ENCODE measurements at regions not wholly inside any gene's neighbourhood (a gene's known extent, or its start where the extent isn't known, plus 50 kb on each side); places are given as distances from the start of the nearest gene placed in this dataset.

DNA sequence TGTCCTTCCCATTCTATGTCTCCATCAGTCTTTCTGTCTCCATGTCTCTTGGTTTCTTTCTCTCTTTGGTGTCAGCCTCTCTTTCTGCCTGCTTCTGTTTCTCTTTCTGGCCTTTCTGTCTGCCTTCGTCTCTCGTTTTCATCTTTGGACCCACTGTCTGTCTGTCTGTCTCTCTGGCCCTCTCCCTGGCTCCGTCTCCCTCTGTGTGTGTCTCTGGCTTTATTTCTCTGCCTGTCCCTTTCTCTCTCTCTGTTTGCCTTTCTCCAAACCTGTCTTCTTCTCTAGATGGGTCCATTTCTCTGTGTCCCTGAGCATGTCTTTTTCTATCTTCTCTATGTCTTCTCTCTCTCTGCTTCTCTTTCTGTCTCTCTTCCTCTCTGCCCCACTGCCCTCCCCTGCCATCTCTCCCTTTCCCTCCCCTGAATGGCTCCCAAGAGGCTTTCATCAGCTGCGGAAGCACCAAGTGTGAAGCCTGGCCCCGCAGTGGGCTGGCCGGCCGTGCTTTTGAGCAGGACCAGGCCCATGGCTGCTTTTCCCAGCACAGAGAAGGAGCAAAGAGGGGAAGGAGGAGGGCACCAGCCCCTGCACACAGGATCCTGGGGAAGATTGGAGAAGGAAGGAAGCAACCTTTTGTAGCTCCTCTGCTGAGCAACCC is 57.4 kb downstream of the PJA1 start:
- ChIA-PET POLR2A (no interaction called here), CTCF (no interaction called here)
- H3K9me3 ChIP-seq (ENCODE audit: control insufficient read depth in 1 of 2, insufficient read depth in 1 of 2, low read length in 2 of 2), result no peaks in the 10 kb centered on the region
- H3K4me3 Mint-ChIP-seq, result no peak overlapping the region
- ATAC-seq (ENCODE audit: poor library complexity) (no peak), DNase-seq (no peak)
- TF ChIP-seq, protein P1, sequence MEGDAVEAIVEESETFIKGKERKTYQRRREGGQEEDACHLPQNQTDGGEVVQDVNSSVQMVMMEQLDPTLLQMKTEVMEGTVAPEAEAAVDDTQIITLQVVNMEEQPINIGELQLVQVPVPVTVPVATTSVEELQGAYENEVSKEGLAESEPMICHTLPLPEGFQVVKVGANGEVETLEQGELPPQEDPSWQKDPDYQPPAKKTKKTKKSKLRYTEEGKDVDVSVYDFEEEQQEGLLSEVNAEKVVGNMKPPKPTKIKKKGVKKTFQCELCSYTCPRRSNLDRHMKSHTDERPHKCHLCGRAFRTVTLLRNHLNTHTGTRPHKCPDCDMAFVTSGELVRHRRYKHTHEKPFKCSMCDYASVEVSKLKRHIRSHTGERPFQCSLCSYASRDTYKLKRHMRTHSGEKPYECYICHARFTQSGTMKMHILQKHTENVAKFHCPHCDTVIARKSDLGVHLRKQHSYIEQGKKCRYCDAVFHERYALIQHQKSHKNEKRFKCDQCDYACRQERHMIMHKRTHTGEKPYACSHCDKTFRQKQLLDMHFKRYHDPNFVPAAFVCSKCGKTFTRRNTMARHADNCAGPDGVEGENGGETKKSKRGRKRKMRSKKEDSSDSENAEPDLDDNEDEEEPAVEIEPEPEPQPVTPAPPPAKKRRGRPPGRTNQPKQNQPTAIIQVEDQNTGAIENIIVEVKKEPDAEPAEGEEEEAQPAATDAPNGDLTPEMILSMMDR (IDR thresholded peaks at IDR 0.05), result no peak
- no peaks in the 10 kb centered on the region for H3K36me3 Mint-ChIP-seq (ENCODE audit: low read depth)
- no peaks in the 10 kb centered on the region for H3K27me3 Mint-ChIP-seq
- H3K27me3 ChIP-seq (ENCODE audit: control insufficient read depth in 1 of 2, insufficient read depth in 2 of 2, low read length in 2 of 2), result no peaks in the 10 kb centered on the region
- no peak overlapping the region for H3K4me3 ChIP-seq (ENCODE audit: low read length)
- no peaks in the 10 kb centered on the region for H3K4me1 Mint-ChIP-seq (ENCODE audit: low read depth)
- H3K4me1 ChIP-seq (ENCODE audit: insufficient read depth, low read length), result no peaks in the 10 kb centered on the region
- no peaks in the 10 kb centered on the region for H3K36me3 ChIP-seq (ENCODE audit: insufficient read depth, low read length)
- no peak overlapping the region for H3K27ac ChIP-seq (ENCODE audit: low read depth in 1 of 2, low read length in 2 of 2)
- H3K27ac Mint-ChIP-seq, result no peak overlapping the region
- intact Hi-C loops (cut with DNase I, micrococcal nuclease), result no loop called here
- H3K9me3 Mint-ChIP-seq, result no peaks in the 10 kb centered on the region

DNA sequence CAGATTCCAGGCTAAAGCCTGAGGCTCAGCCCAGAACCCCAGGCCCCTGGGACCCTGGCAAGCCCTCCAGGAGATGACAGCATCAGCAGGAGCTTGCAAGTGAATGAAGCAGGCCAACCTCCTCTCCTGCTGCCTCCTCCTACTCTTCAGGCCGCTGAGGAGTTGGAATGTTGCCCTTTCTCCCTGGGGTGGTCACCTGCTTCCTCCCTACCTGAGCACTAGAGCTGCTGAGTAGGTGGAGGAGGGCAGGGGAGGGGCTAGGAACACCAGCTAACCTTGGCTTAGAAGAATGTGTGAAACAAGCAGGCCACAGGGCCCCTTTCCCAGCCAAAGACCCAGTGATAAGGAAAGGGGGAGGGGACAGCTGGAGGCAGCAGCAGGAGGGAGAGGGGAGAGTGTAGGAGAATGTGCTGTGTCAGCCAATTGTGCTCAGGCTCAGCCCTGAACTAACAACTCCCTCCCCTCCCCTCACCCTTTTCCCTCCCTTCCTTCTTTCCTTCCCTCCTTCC is 58.0 kb downstream of the PJA1 start:
- TF ChIP-seq, protein P1 (IDR thresholded peaks at IDR 0.05), result no peak
- Histone ChIP-seq H3K27ac (ENCODE audit: low read depth in 1 of 2, low read length in 2 of 2) (no peak overlapping the region), H3K4me1 (ENCODE audit: insufficient read depth, low read length) (no peaks in the 10 kb centered on the region), H3K4me3 (ENCODE audit: low read length) (no peak overlapping the region), H3K9me3 (ENCODE audit: control insufficient read depth in 1 of 2, insufficient read depth in 1 of 2, low read length in 2 of 2) (no peaks in the 10 kb centered on the region), H3K27me3 (ENCODE audit: control insufficient read depth in 1 of 2, insufficient read depth in 2 of 2, low read length in 2 of 2) (no peaks in the 10 kb centered on the region), H3K36me3 (ENCODE audit: insufficient read depth, low read length) (no peaks in the 10 kb centered on the region)
- H3K9me3 Mint-ChIP-seq, result no peaks in the 10 kb centered on the region
- H3K4me1 Mint-ChIP-seq (ENCODE audit: low read depth), result no peaks in the 10 kb centered on the region
- no peak overlapping the region for H3K27ac Mint-ChIP-seq
- H3K4me3 Mint-ChIP-seq, result no peak overlapping the region
- ATAC-seq (ENCODE audit: poor library complexity) (no peak), DNase-seq (no peak)
- POLR2A ChIA-PET, result no interaction called here
- no peaks in the 10 kb centered on the region for H3K36me3 Mint-ChIP-seq (ENCODE audit: low read depth)
- CTCF ChIA-PET, result no interaction called here
- intact Hi-C loops (cut with DNase I, micrococcal nuclease), result no loop called here
- H3K27me3 Mint-ChIP-seq, result no peaks in the 10 kb centered on the region

DNA sequence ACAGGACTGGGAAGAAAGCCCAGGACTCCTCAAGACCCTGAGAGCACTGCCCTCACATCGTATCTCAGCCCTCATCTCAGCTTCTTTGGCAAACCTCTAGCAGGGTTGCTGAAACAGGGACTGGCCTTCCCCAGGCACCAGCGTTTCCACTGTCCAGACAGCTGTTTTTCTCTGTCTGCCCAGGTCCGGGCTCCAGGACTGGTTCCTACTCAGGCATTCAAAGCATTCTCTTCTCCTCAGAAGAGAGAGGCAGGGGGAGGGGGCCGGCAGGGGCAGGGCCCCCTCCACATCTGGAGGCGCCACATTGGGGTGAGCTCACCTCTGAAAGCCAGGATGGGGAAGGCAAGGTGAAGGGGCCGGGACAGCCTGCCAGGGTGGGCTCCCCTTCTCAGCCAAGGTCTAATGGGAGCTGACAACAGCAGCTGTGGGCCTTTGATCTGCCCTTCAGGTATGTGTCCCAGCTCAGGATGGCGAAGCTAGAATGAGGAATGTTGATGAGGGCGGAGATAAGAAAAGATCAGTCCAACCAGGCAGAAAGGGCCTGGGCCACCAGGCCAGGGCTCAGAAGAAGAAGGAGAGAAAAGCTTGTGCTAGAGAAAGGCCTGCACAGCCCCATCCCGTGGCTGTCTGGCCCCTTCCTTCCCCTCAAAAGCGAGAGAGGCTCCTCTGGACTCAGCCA is 60.4 kb downstream of the PJA1 start:
- no peak for ATAC-seq (ENCODE audit: poor library complexity)
- H3K27me3 Mint-ChIP-seq, result no peaks in the 10 kb centered on the region
- no peaks in the 10 kb centered on the region for H3K9me3 Mint-ChIP-seq
- intact Hi-C loops (cut with DNase I, micrococcal nuclease), result no loop called here
- no peak overlapping the region for H3K4me3 ChIP-seq (ENCODE audit: low read length)
- DNase-seq, result no peak
- H3K9me3 ChIP-seq (ENCODE audit: control insufficient read depth in 1 of 2, insufficient read depth in 1 of 2, low read length in 2 of 2), result no peaks in the 10 kb centered on the region
- H3K4me1 ChIP-seq (ENCODE audit: insufficient read depth, low read length), result no peaks in the 10 kb centered on the region
- ChIA-PET CTCF (no interaction called here), POLR2A (no interaction called here)
- no peak overlapping the region for H3K4me3 Mint-ChIP-seq
- no peak overlapping the region for H3K27ac ChIP-seq (ENCODE audit: low read depth in 1 of 2, low read length in 2 of 2)
- no peaks in the 10 kb centered on the region for H3K36me3 ChIP-seq (ENCODE audit: insufficient read depth, low read length)
- H3K27me3 ChIP-seq (ENCODE audit: control insufficient read depth in 1 of 2, insufficient read depth in 2 of 2, low read length in 2 of 2), result no peaks in the 10 kb centered on the region
- no peaks in the 10 kb centered on the region for H3K36me3 Mint-ChIP-seq (ENCODE audit: low read depth)
- H3K4me1 Mint-ChIP-seq (ENCODE audit: low read depth), result no peaks in the 10 kb centered on the region
- TF ChIP-seq, protein P1 (IDR thresholded peaks at IDR 0.05), result no peak
- no peak overlapping the region for H3K27ac Mint-ChIP-seq
